ENCODE measurements at regions not wholly inside any gene's neighbourhood (a gene's known extent, or its start where the extent isn't known, plus 50 kb on each side); places are given as distances from the start of the nearest gene placed in this dataset.

DNA sequence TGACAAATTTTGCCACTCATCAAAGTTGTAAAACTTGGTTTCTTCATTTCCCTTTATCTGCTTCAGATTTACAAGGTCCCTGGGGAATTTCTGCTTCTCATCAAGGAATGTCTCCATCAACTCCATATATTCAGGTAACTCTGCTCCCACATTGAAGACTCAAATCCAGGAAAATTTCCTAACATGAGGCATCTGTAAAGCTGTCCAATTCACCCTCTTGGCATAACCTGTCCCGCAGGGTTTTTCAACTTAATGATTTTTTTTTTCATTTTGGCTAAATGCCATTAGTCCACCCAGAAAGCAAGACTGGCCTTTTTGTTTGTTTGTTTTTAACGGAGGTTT lies 50.2 kb upstream of the SLC30A5 start:
- DNase-seq (ENCODE audit: low read depth), result no peak
- no peak overlapping the region for H3K4me3 ChIP-seq (ENCODE audit: low read depth, low read length)

All from skeletal muscle cell (primary cell).